BLaER1 treated with 17β-estradiol and CSF1 and Interleukin-3, amounts not matched to agents 10 nM and 100 nM (cell line): ENCODE measurements at regions not wholly inside any gene's neighbourhood (a gene's known extent, or its start where the extent isn't known, plus 50 kb on each side); places are given as distances from the start of the nearest gene placed in this dataset.

Experiments
- H3K27ac ChIP-seq, 11 experiments: shearing (Covaris generic); formaldehyde crosslinking; 2 replicates each; pipeline ENCODE4 v1.8.1; 2022
- H3K27me3 ChIP-seq, 11 experiments: shearing (Covaris generic); formaldehyde crosslinking; 2 replicates each; pipeline ENCODE4 v1.8.1; 2022
- H3K36me3 ChIP-seq, 11 experiments: shearing (Covaris generic); formaldehyde crosslinking; 2 replicates each; pipeline ENCODE4 v1.8.1; 2022
- H3K4me1 ChIP-seq, 10 experiments: shearing (Covaris generic); formaldehyde crosslinking; 2 replicates each; pipeline ENCODE4 v1.8.1; 2022
- H3K4me2 ChIP-seq, 11 experiments: shearing (Covaris generic); formaldehyde crosslinking; 2 replicates each; pipeline ENCODE4 v1.8.1; 2022
- H3K4me3 ChIP-seq, 10 experiments: shearing (Covaris generic); formaldehyde crosslinking; 2 replicates each; pipeline ENCODE4 v1.8.1; 2022
- H3K9ac ChIP-seq, 11 experiments: shearing (Covaris generic); formaldehyde crosslinking; 2 replicates each; pipeline ENCODE4 v1.8.1; 2022
- H3K9me3 ChIP-seq, 11 experiments: shearing (Covaris generic); formaldehyde crosslinking; replicated peaks in 1 of 11; 2 replicates each; pipeline ENCODE4 v1.8.1; 2022
- H4K20me1 ChIP-seq, 11 experiments: shearing (Covaris generic); formaldehyde crosslinking; 2 replicates each; pipeline ENCODE4 v1.8.1; 2022
- Cebpa-rat ChIP-seq, 11 experiments: shearing (Covaris generic); IDR thresholded peaks; 2 replicates each; pipeline ENCODE4 v1.8.1; 2022

DNA sequence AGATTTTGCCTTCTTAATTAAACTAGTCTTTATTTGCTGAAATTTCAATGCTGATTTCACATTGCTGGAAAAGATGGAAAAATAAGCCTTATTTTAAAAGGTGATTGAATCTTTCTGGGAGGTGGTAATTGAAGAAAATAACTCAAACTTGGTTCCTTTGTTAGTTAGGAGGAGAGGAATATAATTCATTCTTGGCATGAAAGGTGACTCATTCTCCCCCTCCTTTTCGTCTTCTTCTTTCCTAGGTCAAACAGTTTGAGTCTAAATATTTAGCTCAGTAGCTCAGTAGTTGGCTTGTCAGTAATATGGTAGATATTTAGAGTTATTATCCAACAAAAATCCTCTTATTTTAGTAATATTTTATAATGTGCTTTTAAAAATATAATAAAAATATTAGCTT, 353.9 kb upstream of the MEF2C start:
- Histone ChIP-seq H3K27me3 (no peaks in the 10 kb centered on the region), H3K4me1 (peaks cover 0 to 29% (median 0%) of the 10 kb centered on the region in 10 experiments; a peak in 6 of 20 replicates), H3K4me3 (no peak overlapping the region), H3K36me3 (no peaks in the 10 kb centered on the region), H3K9me3 (no peaks in the 10 kb centered on the region), H3K27ac (no peak overlapping the region), H3K9ac (no peak overlapping the region), H3K4me2 (peak overlapping the region in 3 of 11 experiments; percentile 20 to 53 (median 38); a peak in 4 of 22 replicates), H4K20me1 (no peaks in the 10 kb centered on the region)
- no peak for TF ChIP-seq Cebpa-rat (IDR thresholded peaks at IDR 0.05)

DNA sequence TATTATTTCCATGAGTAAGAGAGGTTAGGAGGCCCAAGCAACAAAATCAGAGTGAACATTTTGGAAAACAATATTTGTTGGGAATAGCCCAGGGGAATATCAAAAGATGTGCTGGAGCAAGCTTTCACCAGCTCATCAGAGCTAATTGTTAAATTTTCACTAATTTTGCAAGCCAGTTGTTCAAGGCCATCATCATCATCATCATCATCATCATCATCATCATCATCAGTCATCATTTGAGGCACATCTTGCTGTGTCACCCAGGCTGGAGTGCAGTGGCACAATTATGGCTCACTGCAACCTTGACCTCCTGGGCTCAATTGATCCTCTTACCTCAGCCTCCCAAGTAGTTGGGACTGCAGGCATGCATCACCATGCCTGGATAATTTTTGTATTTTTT, 350.5 kb upstream of the MEF2C start:
- Histone ChIP-seq H3K9me3 (peaks cover 3 to 19% (median 12%) of the 10 kb centered on the region in 11 experiments; a peak in 14 of 22 replicates), H3K27me3 (no peaks in the 10 kb centered on the region), H3K9ac (no peak overlapping the region), H3K27ac (no peak overlapping the region), H3K4me3 (no peak overlapping the region), H3K36me3 (no peaks in the 10 kb centered on the region), H3K4me1 (peaks cover 0 to 31% (median 0%) of the 10 kb centered on the region in 10 experiments; a peak in 6 of 20 replicates), H3K4me2 (no peak overlapping the region), H4K20me1 (no peaks in the 10 kb centered on the region)
- TF ChIP-seq Cebpa-rat (IDR thresholded peaks at IDR 0.05): no peak

DNA sequence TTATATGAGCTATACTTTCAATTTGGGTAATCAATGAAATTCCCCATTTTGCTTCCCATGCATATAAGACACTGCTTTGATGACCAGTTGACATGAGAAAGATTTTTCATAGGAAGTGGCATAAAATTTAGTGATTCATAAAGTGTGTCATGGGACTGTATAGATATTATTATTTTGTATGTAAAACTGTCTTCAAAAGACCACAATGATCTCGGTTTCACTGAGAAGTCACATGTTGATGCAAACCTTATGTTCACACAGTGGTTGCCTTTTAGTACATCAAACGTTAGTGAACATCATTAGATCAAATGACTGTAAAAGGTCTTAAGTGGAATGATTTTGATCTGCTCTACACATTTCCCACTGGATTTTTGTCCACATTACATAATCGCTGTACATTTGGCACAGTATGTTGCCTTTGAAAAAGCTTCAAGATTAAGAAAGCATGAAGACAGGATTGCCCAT, 349.2 kb upstream of the MEF2C start:
- Histone ChIP-seq H3K4me2 (no peak overlapping the region), H3K4me1 (peaks cover 0 to 29% (median 0%) of the 10 kb centered on the region in 10 experiments; a peak in 6 of 20 replicates), H3K27ac (no peak overlapping the region), H3K36me3 (no peaks in the 10 kb centered on the region), H4K20me1 (no peaks in the 10 kb centered on the region), H3K27me3 (no peaks in the 10 kb centered on the region), H3K9me3 (peaks cover 5 to 21% (median 12%) of the 10 kb centered on the region in 11 experiments; a peak in 14 of 22 replicates), H3K9ac (no peak overlapping the region), H3K4me3 (no peak overlapping the region)
- no peak for TF ChIP-seq Cebpa-rat (IDR thresholded peaks at IDR 0.05)

DNA sequence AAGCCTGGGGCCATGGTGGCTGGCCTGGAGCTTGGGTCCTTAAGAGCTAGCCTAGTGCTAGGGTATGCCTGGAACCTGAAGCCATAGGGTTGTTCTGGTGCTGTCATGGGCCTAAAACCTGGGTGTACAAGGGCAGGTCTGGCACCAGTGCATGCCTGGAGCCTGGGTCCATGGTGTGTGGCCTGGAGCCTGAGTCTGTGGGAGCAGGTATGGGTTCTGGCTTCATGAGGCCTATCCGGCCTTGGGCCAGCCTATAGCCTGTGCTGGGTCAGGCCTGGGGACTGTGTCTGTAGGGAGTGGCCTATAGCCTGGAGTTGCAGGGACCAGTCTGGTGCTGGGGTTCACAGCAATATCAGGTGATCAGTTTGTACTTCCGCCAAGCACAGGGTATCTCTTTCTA, 347.2 kb upstream of the MEF2C start:
- Histone ChIP-seq H3K4me1 (peaks cover 0 to 11% (median 0%) of the 10 kb centered on the region in 10 experiments; a peak in 3 of 20 replicates), H3K9me3 (peaks cover 5 to 21% (median 12%) of the 10 kb centered on the region in 11 experiments; a peak in 14 of 22 replicates), H4K20me1 (no peaks in the 10 kb centered on the region), H3K4me3 (no peak overlapping the region), H3K36me3 (no peaks in the 10 kb centered on the region), H3K27ac (no peak overlapping the region), H3K27me3 (no peaks in the 10 kb centered on the region), H3K4me2 (no peak overlapping the region), H3K9ac (no peak overlapping the region)
- no peak for TF ChIP-seq Cebpa-rat (IDR thresholded peaks at IDR 0.05)

DNA sequence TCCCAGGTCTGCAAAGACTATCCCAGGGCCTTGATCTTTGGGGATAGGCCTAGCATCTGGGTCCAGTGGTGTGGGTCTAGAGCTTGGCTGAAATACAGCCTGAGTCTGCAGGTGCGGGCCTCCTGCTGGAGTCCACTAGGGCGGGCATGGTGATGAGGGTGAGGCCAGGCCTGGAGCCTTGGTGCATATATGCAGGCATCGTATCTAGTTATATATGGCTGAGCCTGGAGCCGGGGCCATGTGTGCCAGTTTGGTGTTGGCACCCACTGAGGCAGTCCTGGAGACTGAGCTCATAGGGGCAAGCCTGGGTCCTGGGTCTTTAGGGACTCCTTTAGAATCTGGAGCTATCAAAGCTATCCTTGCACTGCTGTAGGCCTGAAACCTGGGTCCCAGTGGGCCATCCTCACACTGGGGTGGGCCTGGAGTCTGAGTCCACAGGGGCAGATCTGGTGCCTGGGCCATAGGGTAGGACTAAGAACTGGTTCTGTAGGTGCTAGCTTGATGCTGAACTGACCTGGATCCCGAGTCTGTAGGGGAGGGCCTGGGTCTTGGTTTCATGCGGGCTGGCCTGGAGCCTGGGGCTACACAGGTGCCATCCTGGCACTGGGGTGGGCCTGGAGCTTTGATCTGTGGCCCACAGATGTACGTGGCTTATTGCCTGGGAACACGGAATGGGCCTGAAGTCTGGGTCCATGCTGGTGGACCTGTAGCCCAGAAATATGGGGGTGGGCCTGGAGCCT, 346.5 kb upstream of the MEF2C start:
- H3K9me3 ChIP-seq: peaks cover 5 to 21% (median 12%) of the 10 kb centered on the region in 11 experiments; a peak in 14 of 22 replicates
- no peak for TF ChIP-seq Cebpa-rat (IDR thresholded peaks at IDR 0.05)
- no peaks in the 10 kb centered on the region for H4K20me1 ChIP-seq
- no peaks in the 10 kb centered on the region for H3K27me3 ChIP-seq
- H3K4me2 ChIP-seq: no peak overlapping the region
- no peak overlapping the region for H3K27ac ChIP-seq
- H3K9ac ChIP-seq: no peak overlapping the region
- no peaks in the 10 kb centered on the region for H3K36me3 ChIP-seq
- no peak overlapping the region for H3K4me3 ChIP-seq
- peaks cover 0 to 11% (median 0%) of the 10 kb centered on the region in 10 experiments; a peak in 3 of 20 replicates for H3K4me1 ChIP-seq

DNA sequence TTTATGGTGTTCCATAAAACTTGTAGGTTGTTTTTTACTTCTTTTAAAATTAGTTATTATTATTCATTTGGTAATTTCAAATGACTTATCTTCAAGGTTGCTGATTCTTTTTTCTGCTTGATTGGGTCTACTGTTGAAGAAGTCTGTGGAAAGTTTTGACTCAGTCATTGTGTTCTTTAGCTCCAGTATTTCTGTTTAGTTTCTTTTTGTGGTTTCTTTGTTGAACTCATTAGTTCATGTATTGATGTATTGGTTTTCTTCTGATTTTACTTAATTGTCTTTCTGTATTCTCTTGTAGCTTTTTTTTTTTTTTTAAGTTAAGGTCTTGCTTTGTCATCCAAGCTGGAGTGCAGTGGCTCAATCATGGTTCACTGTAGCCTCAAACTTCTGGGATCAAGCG, 345.4 kb upstream of the MEF2C start:
- no peak for TF ChIP-seq Cebpa-rat (IDR thresholded peaks at IDR 0.05)
- no peaks in the 10 kb centered on the region for H3K27me3 ChIP-seq
- no peaks in the 10 kb centered on the region for H4K20me1 ChIP-seq
- H3K4me1 ChIP-seq: peaks cover 0 to 15% (median 0%) of the 10 kb centered on the region in 10 experiments; a peak in 4 of 20 replicates
- no peak overlapping the region for H3K27ac ChIP-seq
- H3K9me3 ChIP-seq: peaks cover 5 to 21% (median 12%) of the 10 kb centered on the region in 11 experiments; a peak in 14 of 22 replicates
- H3K9ac ChIP-seq: no peak overlapping the region
- H3K4me2 ChIP-seq: no peak overlapping the region
- H3K36me3 ChIP-seq: no peaks in the 10 kb centered on the region
- H3K4me3 ChIP-seq: no peak overlapping the region

DNA sequence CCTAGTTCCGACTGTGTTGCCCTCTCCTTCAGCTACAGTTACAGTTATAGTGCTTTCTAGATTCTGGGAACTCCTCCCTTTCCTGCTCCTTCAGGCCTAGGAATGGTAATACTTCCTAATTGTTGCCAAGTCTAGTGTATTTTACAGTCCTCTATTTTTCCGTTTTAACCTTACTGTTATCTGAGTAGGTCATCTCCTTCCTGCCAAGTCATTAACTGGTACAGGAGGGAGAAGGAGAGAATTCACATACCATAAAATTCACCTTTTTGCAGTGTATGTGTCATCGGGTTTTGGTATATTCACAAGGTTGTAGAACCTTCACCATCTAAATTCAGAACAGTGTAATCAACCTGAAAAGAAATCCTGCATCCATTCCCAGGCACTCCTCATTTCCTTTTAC, 335.4 kb upstream of the MEF2C start:
- H4K20me1 ChIP-seq: no peaks in the 10 kb centered on the region
- H3K9ac ChIP-seq: no peak overlapping the region
- TF ChIP-seq Cebpa-rat (IDR thresholded peaks at IDR 0.05): no peak
- peaks cover 0 to 12% (median 6%) of the 10 kb centered on the region in 11 experiments; a peak in 8 of 22 replicates for H3K9me3 ChIP-seq
- no peak overlapping the region for H3K4me3 ChIP-seq
- no peak overlapping the region for H3K4me2 ChIP-seq
- no peaks in the 10 kb centered on the region for H3K36me3 ChIP-seq
- H3K4me1 ChIP-seq: no peaks in the 10 kb centered on the region
- no peak overlapping the region for H3K27ac ChIP-seq
- H3K27me3 ChIP-seq: no peaks in the 10 kb centered on the region

DNA sequence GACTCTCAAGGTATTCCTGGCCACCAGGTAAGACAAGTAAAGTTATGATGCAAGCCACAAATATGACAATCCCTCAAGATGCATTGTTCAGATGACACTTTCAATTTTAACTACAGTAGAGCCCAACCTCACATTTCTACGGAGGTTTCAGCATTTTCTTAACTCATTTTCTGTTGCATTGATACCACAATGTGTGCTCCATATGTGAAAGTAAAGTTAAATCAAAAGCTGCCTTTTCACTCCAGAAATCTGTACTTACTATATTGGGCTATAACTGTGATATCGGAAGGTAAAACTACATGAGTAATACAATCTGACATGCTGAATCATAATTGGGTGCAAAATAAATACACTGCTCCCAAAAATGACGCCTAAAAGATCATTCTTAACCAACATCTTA, 333.6 kb upstream of the MEF2C start:
- Histone ChIP-seq H3K36me3 (no peaks in the 10 kb centered on the region), H3K9ac (no peak overlapping the region), H4K20me1 (no peaks in the 10 kb centered on the region), H3K9me3 (peaks cover 0 to 12% (median 6%) of the 10 kb centered on the region in 11 experiments; a peak in 8 of 22 replicates), H3K27me3 (no peaks in the 10 kb centered on the region), H3K4me3 (no peak overlapping the region), H3K4me2 (no peak overlapping the region), H3K27ac (no peak overlapping the region), H3K4me1 (no peaks in the 10 kb centered on the region)
- TF ChIP-seq Cebpa-rat (IDR thresholded peaks at IDR 0.05): no peak

DNA sequence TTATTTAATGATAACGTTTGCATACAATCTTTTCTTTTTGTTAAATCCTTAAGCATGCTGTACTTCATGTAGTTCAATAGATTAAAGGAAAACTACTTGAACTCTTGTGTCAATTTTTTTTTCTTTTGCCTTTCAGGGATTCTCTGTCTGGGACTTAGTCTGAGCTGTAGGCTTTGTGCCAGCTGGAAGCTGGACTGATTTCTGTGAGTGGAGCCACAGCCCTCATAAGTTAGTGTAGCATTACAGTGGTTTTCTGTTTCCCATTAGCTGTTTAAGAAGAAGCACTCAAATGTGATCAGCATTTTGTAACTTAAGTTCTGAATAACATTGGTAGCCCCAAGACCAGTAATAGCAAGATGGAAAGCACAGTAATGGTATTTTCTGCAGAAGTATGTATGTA, 330.6 kb upstream of the MEF2C start:
- TF ChIP-seq Cebpa-rat (IDR thresholded peaks at IDR 0.05): no peak
- H3K4me3 ChIP-seq: no peak overlapping the region
- no peak overlapping the region for H3K9ac ChIP-seq
- H3K9me3 ChIP-seq: no peaks in the 10 kb centered on the region
- no peak overlapping the region for H3K4me2 ChIP-seq
- H3K27ac ChIP-seq: no peak overlapping the region
- no peaks in the 10 kb centered on the region for H4K20me1 ChIP-seq
- H3K36me3 ChIP-seq: no peaks in the 10 kb centered on the region
- H3K4me1 ChIP-seq: no peaks in the 10 kb centered on the region
- H3K27me3 ChIP-seq: no peaks in the 10 kb centered on the region

DNA sequence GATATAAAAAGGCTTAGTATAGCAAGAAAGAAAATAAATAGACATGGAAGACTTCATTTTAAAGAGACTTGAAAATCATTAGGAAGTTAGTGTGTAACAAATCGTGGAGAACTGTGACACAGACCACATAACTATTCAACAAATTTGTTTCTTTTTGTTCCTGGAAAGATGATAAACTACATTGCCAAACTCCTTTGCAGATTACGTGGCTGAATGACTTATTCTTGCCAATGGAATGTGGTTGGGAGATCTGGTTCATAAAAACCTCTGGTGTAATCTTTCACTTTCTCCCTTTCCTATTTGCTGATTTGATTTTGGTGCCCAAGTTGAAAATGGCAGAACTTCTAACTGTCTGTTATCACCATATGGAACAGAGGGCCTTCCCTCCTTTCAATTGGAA, 328.9 kb upstream of the MEF2C start:
- Histone ChIP-seq H4K20me1 (no peaks in the 10 kb centered on the region), H3K9ac (no peak overlapping the region), H3K36me3 (no peaks in the 10 kb centered on the region), H3K27ac (no peak overlapping the region), H3K27me3 (no peaks in the 10 kb centered on the region), H3K4me3 (no peak overlapping the region), H3K4me1 (no peaks in the 10 kb centered on the region), H3K9me3 (no peaks in the 10 kb centered on the region; a peak in 1 of 22 replicates), H3K4me2 (no peak overlapping the region)
- TF ChIP-seq Cebpa-rat (IDR thresholded peaks at IDR 0.05): no peak
